GM19025 (cell line): ENCODE measurements at regions not wholly inside any gene's neighbourhood (a gene's known extent, or its start where the extent isn't known, plus 50 kb on each side); places are given as distances from the start of the nearest gene placed in this dataset.

Source experiments
- ATAC-seq: cut with Tn5 transposase; IDR thresholded peaks from one replicate; pipeline ENCODE4 v1.9.1; 2021; ENCODE audit warnings: mild to moderate bottlenecking, low read depth, moderate library complexity; ENCODE audit not compliant: unreplicated experiment

- ATAC-seq, result no peak
Measured at GRCh38 chr7:124432009-124432578, 333.5 kb downstream of the GPR37 start.

GRCh38 chr7:124429923-124430322 lies 335.7 kb downstream of the GPR37 start:
- no peak for ATAC-seq

GRCh38 chr7:124428781-124429180 lies 336.8 kb downstream of the GPR37 start:
- ATAC-seq, result no peak

GRCh38 chr7:124426621-124427020 lies 339.0 kb downstream of the GPR37 start:
- no peak for ATAC-seq

- no peak for ATAC-seq
Measured at GRCh38 chr7:124423863-124424262, 341.7 kb downstream of the GPR37 start.

GRCh38 chr7:124422081-124422480 lies 343.5 kb downstream of the GPR37 start:
- no peak for ATAC-seq

- ATAC-seq, result no peak
Measured at GRCh38 chr7:124420367-124420766, 345.2 kb downstream of the GPR37 start.

- ATAC-seq, result peak; percentile 55
Measured at GRCh38 chr7:124413029-124413428, 352.6 kb downstream of the GPR37 start.

GRCh38 chr7:124412531-124412930 lies 353.1 kb downstream of the GPR37 start:
- no peak for ATAC-seq

GRCh38 chr7:124411796-124412195 lies 353.8 kb downstream of the GPR37 start:
- ATAC-seq, result no peak

- no peak for ATAC-seq
Measured at GRCh38 chr7:124403587-124403986, 362.0 kb downstream of the GPR37 start.

GRCh38 chr7:124403112-124403511 lies 362.5 kb downstream of the GPR37 start:
- ATAC-seq, result no peak

GRCh38 chr7:124399941-124400340 lies 365.7 kb downstream of the GPR37 start:
- ATAC-seq, result peak; percentile 60

GRCh38 chr7:124398937-124399552 lies 366.2 kb upstream of the TMEM229A start:
- ATAC-seq, result no peak

- no peak for ATAC-seq
Measured at GRCh38 chr7:124397134-124397533, 364.3 kb upstream of the TMEM229A start.

- no peak for ATAC-seq
Measured at GRCh38 chr7:124390301-124390700, 357.4 kb upstream of the TMEM229A start.

GRCh38 chr7:124388751-124389150 lies 355.9 kb upstream of the TMEM229A start:
- no peak for ATAC-seq

GRCh38 chr7:124387056-124387455 lies 354.2 kb upstream of the TMEM229A start:
- ATAC-seq, result no peak

GRCh38 chr7:124379296-124379695 lies 346.4 kb upstream of the TMEM229A start:
- no peak for ATAC-seq

GRCh38 chr7:124376111-124376510 lies 343.2 kb upstream of the TMEM229A start:
- no peak for ATAC-seq

- no peak for ATAC-seq
Measured at GRCh38 chr7:124375391-124375790, 342.5 kb upstream of the TMEM229A start.

GRCh38 chr7:124369310-124369709 lies 336.4 kb upstream of the TMEM229A start:
- no peak for ATAC-seq

GRCh38 chr7:124366118-124366517 lies 333.3 kb upstream of the TMEM229A start:
- ATAC-seq, result no peak
